ENCODE measurements at regions not wholly inside any gene's neighbourhood (a gene's known extent, or its start where the extent isn't known, plus 50 kb on each side); places are given as distances from the start of the nearest gene placed in this dataset.

GRCh38 chr3:163139600-163139999 is 1643.0 kb downstream of the OTOL1 start:
- TF ChIP-seq EZH2 (IDR thresholded peaks at IDR 0.05; ENCODE audit: borderline replicate concordance, low read length): no peak
- no peak for TF ChIP-seq CTCF (IDR thresholded peaks at IDR 0.05; ENCODE audit: low read length)
